Adrenal gland (tissue), 9 donors: ENCODE measurements at regions not wholly inside any gene's neighbourhood (a gene's known extent, or its start where the extent isn't known, plus 50 kb on each side); places are given as distances from the start of the nearest gene placed in this dataset.

Experiments used
- DNase-seq, 7 donors: peaks; one replicate each; pipeline ENCODE4 v3.0.0-alpha.2; 2019 to 2020
- H3K27ac ChIP-seq, 5 donors: fragments of 200-600 bp; sonication (generic) in 4 of 5; 1 replicate in 3 of 5; 2 replicates in 2 of 5; pipeline versions ENCODE4 v1.5.1 to v1.8.0; 2016 to 2020; ENCODE audit warnings: mild to moderate bottlenecking in 1 of 5
- H3K27me3 ChIP-seq: fragments of 200-600 bp; 2 replicates; pipeline ENCODE4 v1.8.0; 2021
- H3K36me3 ChIP-seq, 2 donors: fragments of 200-600 bp; replicated peaks in 1 of 2; 1 replicate in 1 of 2; 2 replicates in 1 of 2; pipeline versions ENCODE4 v1.5.1 to v1.8.0; 2018 to 2022
- H3K4me1 ChIP-seq, 2 donors: fragments of 200-600 bp; replicated peaks in 1 of 2; 1 replicate in 1 of 2; 2 replicates in 1 of 2; pipeline versions ENCODE4 v1.5.1 to v1.8.0; 2018 to 2021
- H3K4me3 ChIP-seq, 4 donors: fragments of 200-600 bp; sonication (generic) in 3 of 4; one replicate each; pipeline ENCODE4 v1.5.1; 2016 to 2018
- H3K9me3 ChIP-seq, 3 donors: fragments of 200-600 bp; sonication (generic) in 1 of 3; replicated peaks in 1 of 3; 1 replicate in 2 of 3; 2 replicates in 1 of 3; pipeline versions ENCODE4 v1.5.1 to v1.8.0; 2016 to 2021
- CTCF ChIP-seq, 6 experiments: fragments of 450-650 bp in 4 of 6; fragments of 200-600 bp in 2 of 6; sonication (generic) in 1 of 6; IDR thresholded peaks; 1 replicate in 5 of 6; 2 replicates in 1 of 6; pipeline versions ENCODE4 v1.5.1 to v1.8.0; 2016 to 2021; ENCODE audit warnings: antibody characterized with exemption in 6 of 6, mild to moderate bottlenecking in 2 of 6, moderate library complexity in 1 of 6
- POLR2A ChIP-seq, 2 donors: fragments of 450-650 bp; IDR thresholded peaks; one replicate each; pipeline ENCODE4 v1.6.1; 2017; ENCODE audit warnings: antibody characterized with exemption in 2 of 2, mild to moderate bottlenecking in 2 of 2, moderate library complexity in 1 of 2
- WGBS, 4 donors: extraction: QIAGEN DNeasy Blood & Tissue Kit in 2 of 4; methylation state at CpG; one replicate each; pipeline versions ENCODE4 v1.1.5 to v1.1.7; 2013 to 2017; 5-methylcytosine and 5-hydroxymethylcytosine counted together
- intact Hi-C, 2 donors: fragments of 100-400 bp; cut with DNase I; formaldehyde crosslinking; loops; one replicate each; pipeline versions ENCODE4 v1.14.1 to v1.15.0; 2022 to 2023
- donor health status: healthy with polysubstance abuse.
- donor health status: Bipolar disorder and iron deficiency.
- donor health status: DM: yes; HTN: yes; CAD: no.
- donor health status: DM: no; HTN: no; CAD: no.
- donor health status: DM: no; HTN: no; CAD: no.

- intact Hi-C loops, result no loop called here
- 77 to 91% (median 91%) methylated on average over 1 of the region's 1 CpG for WGBS, 4 donors
- Histone ChIP-seq H3K27me3 (no peaks in the 10 kb centered on the region), H3K27ac (no peak overlapping the region), H3K4me3 (no peak overlapping the region), H3K9me3 (no peaks in the 10 kb centered on the region), H3K4me1 (no peaks in the 10 kb centered on the region), H3K36me3 (no peaks in the 10 kb centered on the region)
- no peak for TF ChIP-seq POLR2A (IDR thresholded peaks at IDR 0.05)
- no peak for TF ChIP-seq CTCF (IDR thresholded peaks at IDR 0.05)
- DNase-seq, result no peak
These were observed 1228.3 kb upstream of the FAM98A start for GRCh38 chr2:34827398-34827797.

- no peaks in the 10 kb centered on the region for H3K9me3 ChIP-seq
- DNase-seq, result no peak
- no peak overlapping the region for H3K4me3 ChIP-seq
- 69 to 82% (median 74%) methylated on average over 4 of the region's 4 CpGs for WGBS, 4 donors
- H3K27ac ChIP-seq, result no peak overlapping the region
- no peaks in the 10 kb centered on the region for H3K36me3 ChIP-seq
- no peaks in the 10 kb centered on the region for H3K4me1 ChIP-seq
- intact Hi-C loops, result no loop called here
- H3K27me3 ChIP-seq, result no peaks in the 10 kb centered on the region
- TF ChIP-seq CTCF (IDR thresholded peaks at IDR 0.05) (no peak), POLR2A (IDR thresholded peaks at IDR 0.05) (no peak)
These were observed 1226.6 kb upstream of the FAM98A start for GRCh38 chr2:34825686-34826085.

GRCh38 chr2:34822616-34823015, 1223.5 kb upstream of the FAM98A start:
- H3K4me3 ChIP-seq, result no peak overlapping the region
- no peaks in the 10 kb centered on the region for H3K4me1 ChIP-seq
- intact Hi-C loops, result no loop called here
- WGBS, 4 donors, result 58 to 69% (median 62%) methylated on average over 3 of the region's 3 CpGs
- DNase-seq, result no peak
- no peak for TF ChIP-seq POLR2A (IDR thresholded peaks at IDR 0.05)
- no peak for TF ChIP-seq CTCF (IDR thresholded peaks at IDR 0.05)
- no peaks in the 10 kb centered on the region for H3K36me3 ChIP-seq
- no peak overlapping the region for H3K27ac ChIP-seq
- H3K9me3 ChIP-seq, result no peaks in the 10 kb centered on the region
- H3K27me3 ChIP-seq, result no peaks in the 10 kb centered on the region

- no peak for DNase-seq
- WGBS, 4 donors, result 63 to 72% (median 68%) methylated on average over 4 of the region's 4 CpGs
- intact Hi-C loops, result no loop called here
- H3K4me3 ChIP-seq, result no peak overlapping the region
- H3K27ac ChIP-seq, result no peak overlapping the region
- H3K4me1 ChIP-seq, result no peaks in the 10 kb centered on the region
- no peaks in the 10 kb centered on the region for H3K36me3 ChIP-seq
- H3K9me3 ChIP-seq, result no peaks in the 10 kb centered on the region
- no peaks in the 10 kb centered on the region for H3K27me3 ChIP-seq
- TF ChIP-seq CTCF (IDR thresholded peaks at IDR 0.05) (no peak), POLR2A (IDR thresholded peaks at IDR 0.05) (no peak)
These were observed 1216.1 kb upstream of the FAM98A start for GRCh38 chr2:34815052-34815741.
